Choroid plexus epithelial cell (primary cell): ENCODE measurements at regions not wholly inside any gene's neighbourhood (a gene's known extent, or its start where the extent isn't known, plus 50 kb on each side); places are given as distances from the start of the nearest gene placed in this dataset.

Experiments
- DNase-seq: peaks from one replicate; pipeline ENCODE4 v3.0.0-alpha.2; 2010; ENCODE audit warnings: low read depth
- H3K4me3 ChIP-seq: 2 replicates; pipeline ENCODE4 v1.5.1; 2011; ENCODE audit warnings: low read depth, mild to moderate bottlenecking, control low read depth, low read length, moderate library complexity
- TF ChIP-seq, protein P1 (sequence below): conservative IDR thresholded peaks from 2 replicates; pipeline ENCODE4 v1.5.1; 2011; ENCODE audit warnings: low read depth, mild to moderate bottlenecking, control low read depth, inconsistent platforms, low read length, moderate library complexity

DNA sequence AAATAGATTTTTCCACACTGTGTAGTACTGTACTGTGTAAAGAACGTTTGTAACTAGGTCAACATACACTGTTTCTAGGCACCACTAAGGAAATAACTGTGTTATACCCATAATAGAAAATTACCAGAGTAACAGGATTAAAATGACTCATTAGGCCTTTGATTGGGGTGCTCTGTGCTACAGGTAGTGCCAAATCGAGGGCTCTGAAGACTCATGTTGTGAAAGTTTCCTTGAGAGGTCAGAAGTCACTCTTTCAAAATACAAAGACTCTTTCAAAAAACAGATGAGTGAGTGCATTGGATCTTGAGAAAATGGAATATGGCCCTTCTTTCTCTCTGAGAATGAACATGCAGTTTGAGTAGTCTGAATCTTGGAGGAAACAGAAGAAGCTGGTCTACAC is 143.0 kb downstream of the MRPL39 start:
- no peak overlapping the region for H3K4me3 ChIP-seq
- peak; percentile 60 for DNase-seq
- TF ChIP-seq, protein P1, sequence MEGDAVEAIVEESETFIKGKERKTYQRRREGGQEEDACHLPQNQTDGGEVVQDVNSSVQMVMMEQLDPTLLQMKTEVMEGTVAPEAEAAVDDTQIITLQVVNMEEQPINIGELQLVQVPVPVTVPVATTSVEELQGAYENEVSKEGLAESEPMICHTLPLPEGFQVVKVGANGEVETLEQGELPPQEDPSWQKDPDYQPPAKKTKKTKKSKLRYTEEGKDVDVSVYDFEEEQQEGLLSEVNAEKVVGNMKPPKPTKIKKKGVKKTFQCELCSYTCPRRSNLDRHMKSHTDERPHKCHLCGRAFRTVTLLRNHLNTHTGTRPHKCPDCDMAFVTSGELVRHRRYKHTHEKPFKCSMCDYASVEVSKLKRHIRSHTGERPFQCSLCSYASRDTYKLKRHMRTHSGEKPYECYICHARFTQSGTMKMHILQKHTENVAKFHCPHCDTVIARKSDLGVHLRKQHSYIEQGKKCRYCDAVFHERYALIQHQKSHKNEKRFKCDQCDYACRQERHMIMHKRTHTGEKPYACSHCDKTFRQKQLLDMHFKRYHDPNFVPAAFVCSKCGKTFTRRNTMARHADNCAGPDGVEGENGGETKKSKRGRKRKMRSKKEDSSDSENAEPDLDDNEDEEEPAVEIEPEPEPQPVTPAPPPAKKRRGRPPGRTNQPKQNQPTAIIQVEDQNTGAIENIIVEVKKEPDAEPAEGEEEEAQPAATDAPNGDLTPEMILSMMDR, result no peak

DNA sequence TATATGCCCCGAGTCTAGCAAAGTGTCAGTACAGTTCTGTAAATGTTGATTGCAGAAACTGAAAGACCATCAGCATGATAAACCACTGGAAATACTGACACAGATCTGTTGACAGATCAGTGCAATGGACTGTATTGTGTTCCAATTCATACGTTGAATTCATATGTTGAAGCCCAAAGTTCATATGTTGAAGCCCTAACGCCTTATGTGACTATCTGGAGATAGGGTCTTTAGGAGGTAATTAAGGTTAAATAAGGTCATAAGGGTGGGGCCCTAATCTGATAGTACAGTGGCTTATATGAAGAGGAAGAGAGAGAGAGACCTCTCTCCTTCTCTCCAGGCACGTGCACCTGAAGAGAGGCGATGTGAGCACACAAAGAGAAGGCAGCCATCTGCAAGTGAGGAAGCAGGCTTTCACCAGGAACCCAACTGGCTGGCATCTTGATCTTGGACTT is 144.7 kb downstream of the MRPL39 start:
- no peak for DNase-seq
- TF ChIP-seq, protein P1, result no peak
- no peak overlapping the region for H3K4me3 ChIP-seq

DNA sequence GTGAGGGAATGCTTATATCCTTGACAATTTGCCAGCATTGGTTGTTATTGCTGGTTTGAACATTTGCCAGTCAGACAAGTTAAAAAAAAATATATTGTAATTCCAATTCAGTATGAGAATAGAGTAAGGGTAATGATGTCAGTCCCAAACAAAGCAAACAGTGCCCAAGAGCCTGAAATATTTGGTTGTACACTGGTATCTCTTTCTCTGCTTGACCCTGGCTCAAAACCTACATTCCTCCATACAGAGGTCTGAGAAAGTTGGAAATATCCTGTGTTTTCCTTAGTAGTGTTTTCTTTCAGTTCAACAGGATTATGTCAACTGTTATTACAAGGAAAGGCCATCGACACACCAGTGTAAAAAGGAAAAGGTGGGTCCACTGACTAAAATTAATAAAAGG is 145.6 kb downstream of the MRPL39 start:
- TF ChIP-seq, protein P1, result no peak
- no peak overlapping the region for H3K4me3 ChIP-seq
- DNase-seq, result peak; percentile 50

DNA sequence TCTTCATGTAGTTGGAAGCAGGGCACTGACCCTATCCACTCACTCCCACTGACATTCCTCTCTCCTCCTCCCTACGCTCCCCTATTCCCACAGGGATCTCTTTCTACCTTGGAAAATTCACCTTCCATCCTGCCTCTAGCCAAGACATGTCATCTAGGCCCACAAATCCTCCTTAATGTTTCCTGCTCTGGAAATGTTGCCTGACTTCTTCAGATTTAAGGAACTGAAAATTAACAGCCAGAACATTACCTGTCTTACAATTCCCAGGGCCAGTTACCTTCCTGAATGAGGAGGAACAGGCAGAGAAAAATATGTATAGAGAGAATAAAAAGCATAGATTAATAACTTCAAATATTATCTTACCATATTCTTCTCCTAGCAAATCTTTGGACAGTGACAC is 147.3 kb downstream of the MRPL39 start:
- no peak overlapping the region for H3K4me3 ChIP-seq
- TF ChIP-seq, protein P1, result no peak
- no peak for DNase-seq

DNA sequence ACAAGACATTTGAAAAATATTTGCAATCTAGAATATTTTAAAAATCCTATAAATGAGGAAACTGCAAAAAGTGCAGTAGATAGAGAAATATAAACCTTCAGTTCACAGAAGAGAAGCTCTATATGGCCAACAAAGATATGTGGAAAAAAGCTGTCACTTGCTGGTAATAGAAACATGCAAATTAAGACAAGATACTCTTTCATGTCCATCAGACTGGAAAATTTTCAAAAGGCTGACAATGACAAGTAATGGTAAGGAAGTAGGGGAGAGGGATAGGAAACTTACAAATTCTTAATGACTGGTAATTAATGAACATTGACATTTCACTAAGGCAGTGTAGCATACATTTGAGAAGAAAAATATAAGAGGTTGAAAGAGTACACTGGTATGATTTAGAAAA is 147.9 kb downstream of the MRPL39 start:
- H3K4me3 ChIP-seq, result no peak overlapping the region
- TF ChIP-seq, protein P1, result no peak
- DNase-seq, result no peak

DNA sequence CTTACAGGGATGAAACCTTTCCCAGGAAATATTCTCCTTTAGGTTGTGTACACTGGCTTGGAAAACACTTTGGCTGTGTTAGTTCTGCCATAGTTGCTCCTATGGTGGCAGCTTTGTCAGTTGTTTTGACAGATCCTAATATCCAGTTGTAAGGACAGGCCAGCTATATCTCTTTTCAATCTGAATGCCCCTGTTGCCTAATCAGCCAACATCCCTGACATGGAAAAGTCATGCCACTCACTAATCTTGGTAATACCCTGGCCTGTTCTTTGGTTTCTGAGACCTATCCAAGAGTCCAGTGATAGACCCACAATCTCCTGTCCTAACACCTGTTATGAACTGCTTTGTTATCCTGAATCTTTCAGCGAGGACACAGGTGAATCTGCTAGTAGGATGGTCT is 148.8 kb downstream of the MRPL39 start:
- DNase-seq, result no peak
- no peak overlapping the region for H3K4me3 ChIP-seq
- TF ChIP-seq, protein P1, result no peak

DNA sequence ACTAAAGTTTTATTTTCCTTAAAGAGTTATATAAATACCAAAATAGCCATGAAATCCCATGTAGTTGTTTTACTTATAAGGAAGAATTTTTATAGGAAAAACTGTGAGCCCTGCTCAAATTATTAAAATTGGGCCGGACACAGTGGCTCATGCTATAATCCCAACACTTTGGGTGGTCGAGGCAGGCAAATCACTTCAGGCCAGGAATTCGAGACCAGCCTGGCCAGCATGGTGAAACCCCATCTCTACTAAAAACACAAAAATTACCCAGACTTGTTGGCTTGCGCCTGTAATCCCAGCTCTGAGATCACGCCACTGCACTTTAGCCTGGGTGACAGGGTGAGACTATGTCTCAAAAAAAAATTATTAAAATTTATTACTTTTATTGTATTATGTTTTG is 149.3 kb downstream of the MRPL39 start:
- no peak overlapping the region for H3K4me3 ChIP-seq
- TF ChIP-seq, protein P1, result no peak
- DNase-seq, result no peak
